H1 (cell line): ENCODE measurements at regions not wholly inside any gene's neighbourhood (a gene's known extent, or its start where the extent isn't known, plus 50 kb on each side); places are given as distances from the start of the nearest gene placed in this dataset.

Source experiments
- CTCF ChIA-PET: fragments of 300-600 bp; sonication (Branson Sonifier 250); formaldehyde crosslinking; loops from one replicate; lab custom pipeline; 2021; ENCODE audit not compliant: partially characterized antibody; lab: Charles Lee
- POLR2A ChIA-PET: fragments of 300-600 bp; sonication (Branson Sonifier 250); formaldehyde crosslinking; loops from one replicate; lab custom pipeline; 2021; ENCODE audit warnings: inconsistent platforms; ENCODE audit not compliant: partially characterized antibody; lab: Charles Lee
- DNase-seq, 2 experiments: peaks; one replicate each; pipeline versions ENCODE4 v3.0.0 to v3.0.0-alpha.2; 2010 to 2022; ENCODE audit warnings: low spot score in 2 of 2, low read depth in 1 of 2, mixed read lengths in 1 of 2
- FAIRE-seq: peaks from 2 replicates; lab custom pipeline; 2011; peaks lifted over from hg19 to GRCh38; lab: Jason Lieb, UNC
- H2AFZ ChIP-seq: 2 replicates; pipeline ENCODE4 v1.8.1; 2012; ENCODE audit warnings: low read length, inconsistent platforms
- H2AK5ac ChIP-seq: 2 replicates; pipeline ENCODE4 v1.6.1; 2013; ENCODE audit warnings: low read depth, low read length
- H2BK120ac ChIP-seq: replicated peaks from 2 replicates; pipeline ENCODE3; 2013; ENCODE audit warnings: low read depth, low read length, inconsistent platforms
- H2BK12ac ChIP-seq: 2 replicates; pipeline ENCODE4 v1.6.1; 2013; ENCODE audit warnings: low read depth, low read length
- H2BK15ac ChIP-seq: 2 replicates; pipeline ENCODE4 v1.6.1; 2013; ENCODE audit warnings: low read length
- H2BK20ac ChIP-seq: 2 replicates; pipeline ENCODE4 v1.6.1; 2013; ENCODE audit warnings: low read length
- H2BK5ac ChIP-seq: 2 replicates; pipeline ENCODE4 v1.6.1; 2013; ENCODE audit warnings: low read depth, low read length
- H3K14ac ChIP-seq: 2 replicates; pipeline ENCODE4 v1.6.1; 2013; ENCODE audit warnings: inconsistent platforms; ENCODE audit not compliant: insufficient read length
- H3K18ac ChIP-seq: 2 replicates; pipeline ENCODE4 v1.6.1; 2013; ENCODE audit warnings: low read length; ENCODE audit errors: extremely low read depth
- H3K23ac ChIP-seq: 2 replicates; pipeline ENCODE4 v1.6.1; 2013; ENCODE audit warnings: inconsistent platforms; ENCODE audit not compliant: insufficient read length
- H3K23me2 ChIP-seq: 2 replicates; pipeline ENCODE4 v1.6.1; 2013; ENCODE audit warnings: low read depth, low read length
- H3K27ac ChIP-seq: 2 replicates; pipeline ENCODE4 v1.6.1; 2011; ENCODE audit warnings: low read depth, low read length, inconsistent platforms
- H3K27me3 ChIP-seq, 4 experiments: replicated peaks in 1 of 4; 1 replicate in 1 of 4; 2 replicates in 3 of 4; pipeline versions ENCODE4 v1.6.1 to v1.8.1; 2011 to 2013; ENCODE audit warnings: low read length in 3 of 4, mild to moderate bottlenecking in 3 of 4, inconsistent platforms in 2 of 4, mixed read lengths in 2 of 4, moderate library complexity in 1 of 4; ENCODE audit not compliant: control insufficient read depth in 3 of 4, insufficient read depth in 3 of 4; ENCODE audit errors: extremely low read depth in 1 of 4
- H3K36me3 ChIP-seq, 4 experiments: 2 replicates each; pipeline versions ENCODE4 v1.6.1 to v1.8.1; 2011 to 2013; ENCODE audit warnings: mild to moderate bottlenecking in 4 of 4, low read length in 3 of 4, moderate library complexity in 2 of 4, control low read depth in 1 of 4, inconsistent platforms in 1 of 4; ENCODE audit not compliant: insufficient read depth in 4 of 4, control insufficient read depth in 2 of 4
- H3K4ac ChIP-seq: replicated peaks from 2 replicates; pipeline ENCODE3; 2013; ENCODE audit warnings: low read length, low read depth, mixed read lengths, inconsistent platforms; ENCODE audit not compliant: insufficient read length
- H3K4me1 ChIP-seq, 4 experiments: replicated peaks in 1 of 4; 1 replicate in 1 of 4; 2 replicates in 3 of 4; pipeline versions ENCODE4 v1.6.1 to v1.8.1; 2011 to 2013; ENCODE audit warnings: low read length in 3 of 4, inconsistent platforms in 2 of 4, mixed read lengths in 1 of 4; ENCODE audit not compliant: insufficient read depth in 4 of 4, control insufficient read depth in 3 of 4
- H3K4me2 ChIP-seq, 2 experiments: 2 replicates each; pipeline versions ENCODE4 v1.6.1 to v1.8.1; 2011 to 2013; ENCODE audit warnings: low read depth in 2 of 2, low read length in 2 of 2, control low read depth in 1 of 2, inconsistent platforms in 1 of 2, mild to moderate bottlenecking in 1 of 2; ENCODE audit not compliant: insufficient read depth in 1 of 2
- H3K4me3 ChIP-seq, 4 experiments: fragments of 200-600, 300-600 bp in 1 of 4; sonication (generic), shearing (Covaris generic), sonication (Bioruptor Twin) in 1 of 4; 2 replicates each; pipeline versions ENCODE4 v1.5.1 to v1.8.1; 2011 to 2016; ENCODE audit warnings: low read length in 4 of 4, low read depth in 3 of 4, control low read depth in 2 of 4, inconsistent platforms in 2 of 4, mild to moderate bottlenecking in 2 of 4, mixed read lengths in 1 of 4, moderate library complexity in 1 of 4; ENCODE audit not compliant: insufficient read depth in 2 of 4; ENCODE audit errors: extremely low read depth in 1 of 4
- H3K56ac ChIP-seq: replicated peaks from 2 replicates; pipeline ENCODE3; 2013; ENCODE audit warnings: low read depth, mild to moderate bottlenecking, mixed read lengths, low read length, inconsistent platforms; ENCODE audit not compliant: insufficient read length
- H3K79me1 ChIP-seq: 2 replicates; pipeline ENCODE4 v1.6.1; 2013; ENCODE audit warnings: low read depth, low read length, control low read depth
- H3K79me2 ChIP-seq, 2 experiments: 2 replicates each; pipeline versions ENCODE4 v1.6.1 to v1.8.1; 2012 to 2013; ENCODE audit warnings: low read length in 2 of 2, mild to moderate bottlenecking in 2 of 2, inconsistent platforms in 1 of 2; ENCODE audit not compliant: insufficient read depth in 2 of 2, control insufficient read depth in 1 of 2
- H3K9ac ChIP-seq, 4 experiments: replicated peaks in 1 of 4; 1 replicate in 1 of 4; 2 replicates in 3 of 4; pipeline versions ENCODE4 v1.6.1 to v1.8.1; 2011 to 2013; ENCODE audit warnings: low read depth in 3 of 4, low read length in 3 of 4, control low read depth in 2 of 4, mild to moderate bottlenecking in 2 of 4, moderate library complexity in 2 of 4, inconsistent platforms in 1 of 4; ENCODE audit errors: extremely low read depth in 1 of 4
- H3K9me3 ChIP-seq, 2 experiments: 2 replicates each; pipeline versions ENCODE4 v1.6.1 to v1.8.1; 2012 to 2013; ENCODE audit warnings: mild to moderate bottlenecking in 2 of 2, moderate library complexity in 2 of 2, control low read depth in 1 of 2, inconsistent platforms in 1 of 2, low read depth in 1 of 2, low read length in 1 of 2, mixed read lengths in 1 of 2; ENCODE audit not compliant: insufficient read depth in 2 of 2
- H4K20me1 ChIP-seq, 2 experiments: replicated peaks in 1 of 2; 2 replicates each; pipeline versions ENCODE3 to v1.8.1; 2011 to 2013; ENCODE audit warnings: inconsistent platforms in 2 of 2, low read length in 2 of 2, mild to moderate bottlenecking in 1 of 2; ENCODE audit not compliant: insufficient read depth in 2 of 2, control insufficient read depth in 1 of 2
- H4K5ac ChIP-seq: 2 replicates; pipeline ENCODE4 v1.6.1; 2013; ENCODE audit warnings: low read length, low read depth, mixed read lengths, inconsistent platforms; ENCODE audit not compliant: insufficient read length
- H4K8ac ChIP-seq: 2 replicates; pipeline ENCODE4 v1.8.0; 2013; ENCODE audit warnings: mild to moderate bottlenecking, moderate library complexity, low read length, inconsistent platforms; ENCODE audit not compliant: insufficient read depth; ENCODE audit errors: extremely low read depth
- H4K91ac ChIP-seq: replicated peaks from 2 replicates; pipeline ENCODE3; 2013; ENCODE audit warnings: low read length, mixed read lengths, inconsistent platforms; ENCODE audit not compliant: insufficient read length
- HDAC6 ChIP-seq: IDR thresholded peaks from one replicate; pipeline ENCODE4 v1.7.1; 2012; ENCODE audit warnings: low read depth, mild to moderate bottlenecking, inconsistent platforms, low read length, moderate library complexity
- KDM5A ChIP-seq: fragments of 200-600 bp; IDR thresholded peaks from 2 replicates; pipeline ENCODE4 v1.7.1; 2012; ENCODE audit warnings: mild to moderate bottlenecking, low read length, inconsistent platforms, mixed read lengths
- RNF2 ChIP-seq: fragments of 200-900, 300-1000 bp; sonication (generic); IDR thresholded peaks from 2 replicates; pipeline ENCODE4 v1.7.1; 2016; ENCODE audit warnings: borderline replicate concordance, low read depth, mild to moderate bottlenecking, antibody characterized with exemption, low read length; ENCODE audit not compliant: poor library complexity, severe bottlenecking; ENCODE audit errors: missing control alignments
- SIRT6 ChIP-seq: IDR thresholded peaks from one replicate; pipeline ENCODE4 v1.7.1; 2012; ENCODE audit warnings: low read length, inconsistent platforms
- ZNF274 ChIP-seq: IDR thresholded peaks from 2 replicates; pipeline ENCODE4 v1.7.0; 2012; ENCODE audit warnings: low read length, borderline replicate concordance; ENCODE audit errors: extremely low read depth
- WGBS, 2 experiments: shearing (Covaris generic) in 1 of 2; methylation state at CpG; one replicate each; pipeline versions ENCODE4 v1.1.6 to v1.1.7; 2013 to 2015; ENCODE audit warnings: low lambda C conversion rate in 2 of 2, mixed read lengths in 2 of 2, inconsistent platforms in 1 of 2, low coverage in 1 of 2, missing lambda C conversion rate in 1 of 2; ENCODE audit not compliant: insufficient replicate concordance in 2 of 2, insufficient coverage in 1 of 2, insufficient read length in 1 of 2; ENCODE audit errors: extremely low coverage in 1 of 2, missing lambda C conversion rate in 1 of 2; 5-methylcytosine and 5-hydroxymethylcytosine counted together

- 0 out of 2 replicates have a peak overlapping the region, but pooled peaks have one; percentile 57 for H4K8ac ChIP-seq
- WGBS, 2 experiments = 96% methylated on average over 12 of the region's 12 CpGs; no CpG with 5 or more reads in 1 of the 2 experiments
- no peak for FAIRE-seq
These were observed 204.8 kb upstream of the TCERG1L start for GRCh38 chr10:131516285-131516684.

More at GRCh38 chr10:131516285-131516684, 204.8 kb upstream of the TCERG1L start:
- no peak overlapping the region for H4K91ac ChIP-seq
- H3K4me2 ChIP-seq = no peak overlapping the region
- H4K5ac ChIP-seq = no peak overlapping the region
- H2AFZ ChIP-seq = no peak overlapping the region; the same call in 1 of the 2 replicates
- H3K9me3 ChIP-seq = peaks cover 10 to 13% of the 10 kb centered on the region in 2 experiments
- ChIA-PET CTCF (interaction anchor here (0.8 to 3.1 kb wide), 6 partner anchors 21 to 358 kb away, joined by 3 to 11 read pairs (median 4); no protein-coding TSS in a partner anchor), POLR2A (no interaction called here)
- H4K20me1 ChIP-seq = peaks cover 0 to 3% of the 10 kb centered on the region in 2 experiments
- no peak overlapping the region for H2BK15ac ChIP-seq
- H3K36me3 ChIP-seq = no peaks in the 10 kb centered on the region
- no peak for TF ChIP-seq HDAC6
- TF ChIP-seq SIRT6 = no peak
- no peak for TF ChIP-seq RNF2
- TF ChIP-seq ZNF274 = no peak
- no peak for TF ChIP-seq KDM5A
- no peak overlapping the region for H2BK120ac ChIP-seq
- H3K18ac ChIP-seq = no peak overlapping the region
- no peak overlapping the region for H2AK5ac ChIP-seq
- H3K14ac ChIP-seq = no peak overlapping the region
- H3K4me3 ChIP-seq = no peak overlapping the region
- peaks cover 0 to 6% (median 0%) of the 10 kb centered on the region in 4 experiments; a peak in 4 of 7 replicates for H3K27me3 ChIP-seq
- H2BK5ac ChIP-seq = no peak overlapping the region
- no peak for DNase-seq
- peaks cover 7% of the 10 kb centered on the region for H3K23me2 ChIP-seq
- H2BK20ac ChIP-seq = no peak overlapping the region
- peaks cover 0 to 4% (median under 1%) of the 10 kb centered on the region in 4 experiments; a peak in 3 of 7 replicates for H3K4me1 ChIP-seq
- peaks cover 0 to 5% of the 10 kb centered on the region in 2 experiments; a peak in 1 of 4 replicates for H3K79me2 ChIP-seq
- H3K79me1 ChIP-seq = no peaks in the 10 kb centered on the region
- no peak overlapping the region for H3K56ac ChIP-seq
- H3K9ac ChIP-seq = no peak overlapping the region
- H2BK12ac ChIP-seq = no peak overlapping the region
- H3K4ac ChIP-seq = no peak overlapping the region
- H3K23ac ChIP-seq = no peak overlapping the region
- no peak overlapping the region for H3K27ac ChIP-seq
